Natural killer cell (primary cell): ENCODE measurements at regions not wholly inside any gene's neighbourhood (a gene's known extent, or its start where the extent isn't known, plus 50 kb on each side); places are given as distances from the start of the nearest gene placed in this dataset.

ENCODE experiments used
- ATAC-seq, 3 donors: fragments of 150-1000 bp in 2 of 3; fragments of 200-7000 bp in 1 of 3; cut with Tn5 transposase; 1 replicate in 1 of 3; 2 replicates in 2 of 3; pipeline ENCODE4 v1.10.0; 2021; ENCODE audit warnings: mild to moderate bottlenecking in 2 of 3, moderate library complexity in 2 of 3
- DNase-seq, 2 donors: peaks; one replicate each; pipeline versions ENCODE4 v3.0.0 to v3.0.0-alpha.2; 2013 to 2021; ENCODE audit warnings: mixed read lengths in 1 of 2
- H3K27ac ChIP-seq: one replicate; pipeline ENCODE4 v1.5.1; 2013; ENCODE audit warnings: mild to moderate bottlenecking, low read length
- H3K27me3 ChIP-seq: one replicate; pipeline ENCODE4 v1.6.1; 2013; ENCODE audit warnings: low read length; ENCODE audit not compliant: control insufficient read depth, insufficient read depth
- H3K36me3 ChIP-seq: one replicate; pipeline ENCODE4 v1.6.1; 2013; ENCODE audit warnings: low read length; ENCODE audit not compliant: control insufficient read depth, insufficient read depth
- H3K4me1 ChIP-seq: one replicate; pipeline ENCODE4 v1.6.1; 2013; ENCODE audit warnings: low read length; ENCODE audit not compliant: control insufficient read depth, insufficient read depth
- H3K4me3 ChIP-seq: one replicate; pipeline ENCODE4 v1.5.1; 2013; ENCODE audit warnings: low read length
- H3K9me3 ChIP-seq: one replicate; pipeline ENCODE4 v1.6.1; 2013; ENCODE audit warnings: low read length; ENCODE audit not compliant: control insufficient read depth, insufficient read depth
- H3K27ac Mint-ChIP-seq, 2 donors: one replicate each; pipeline ENCODE4 v1.8.0; 2022; ENCODE audit warnings: mild to moderate bottlenecking in 2 of 2, mixed read lengths in 2 of 2, moderate library complexity in 1 of 2
- H3K27me3 Mint-ChIP-seq, 2 donors: one replicate each; pipeline ENCODE4 v1.8.0; 2022; ENCODE audit warnings: low read depth in 2 of 2, mixed read lengths in 2 of 2
- H3K36me3 Mint-ChIP-seq: one replicate; pipeline ENCODE4 v1.8.0; 2022; ENCODE audit warnings: mixed read lengths
- H3K4me1 Mint-ChIP-seq, 2 donors: one replicate each; pipeline ENCODE4 v1.8.0; 2022; ENCODE audit warnings: mixed read lengths in 2 of 2
- H3K4me3 Mint-ChIP-seq: one replicate; pipeline ENCODE4 v1.8.0; 2022; ENCODE audit warnings: mild to moderate bottlenecking, moderate library complexity, mixed read lengths
- H3K9me3 Mint-ChIP-seq, 2 donors: one replicate each; pipeline ENCODE4 v1.8.0; 2022; ENCODE audit warnings: mixed read lengths in 2 of 2
- CTCF ChIP-seq: fragments of 200-600 bp; IDR thresholded peaks from one replicate; pipeline ENCODE4 v1.8.0; 2022; ENCODE audit warnings: antibody characterized with exemption
- WGBS: methylation state at CpG from one replicate; pipeline ENCODE4 v1.1.7; 2013; ENCODE audit warnings: missing lambda C conversion rate; ENCODE audit not compliant: insufficient coverage; 5-methylcytosine and 5-hydroxymethylcytosine counted together
- intact Hi-C: fragments of 100-400 bp; cut with micrococcal nuclease; formaldehyde crosslinking; loops from one replicate; pipeline ENCODE4 v1.14.2; 2022

GRCh38 chr6:47103931-47104330, 61.8 kb upstream of the ADGRF1 start:
- no peaks in the 10 kb centered on the region for H3K9me3 Mint-ChIP-seq
- 54% methylated on average over 5 of the region's 6 CpGs for WGBS
- intact Hi-C loops, result no loop called here

DNA sequence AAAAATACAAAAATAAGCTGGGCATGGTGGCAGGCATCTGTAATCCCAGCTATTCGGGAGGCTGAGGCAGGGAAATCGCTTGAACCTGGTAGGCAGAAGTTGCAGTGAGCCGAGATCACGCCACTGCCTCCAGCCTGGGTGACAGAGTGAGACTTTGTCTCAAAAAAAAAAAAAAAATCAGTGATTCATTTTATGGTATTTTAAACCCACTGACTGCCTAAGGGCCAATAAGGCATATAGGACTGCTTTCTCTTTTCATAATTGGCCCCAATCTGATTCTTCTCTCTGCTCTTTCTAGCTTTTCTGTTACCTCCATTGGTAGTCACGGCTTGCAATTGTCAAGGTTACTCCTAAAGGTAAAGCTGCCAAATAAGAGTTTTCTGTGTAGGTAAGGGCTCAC, 60.2 kb upstream of the ADGRF1 start:
- no peak overlapping the region for H3K27ac Mint-ChIP-seq
- no peaks in the 10 kb centered on the region for H3K4me1 Mint-ChIP-seq
- no peaks in the 10 kb centered on the region for H3K9me3 Mint-ChIP-seq
- Histone ChIP-seq H3K9me3 (no peaks in the 10 kb centered on the region), H3K4me1 (no peaks in the 10 kb centered on the region), H3K27me3 (no peaks in the 10 kb centered on the region), H3K27ac (no peak overlapping the region), H3K4me3 (no peak overlapping the region), H3K36me3 (no peaks in the 10 kb centered on the region)
- H3K36me3 Mint-ChIP-seq, result no peaks in the 10 kb centered on the region
- 96% methylated on average over 5 of the region's 5 CpGs for WGBS
- ATAC-seq, result no peak
- DNase-seq, result no peak
- intact Hi-C loops, result no loop called here
- peaks cover 0 to 5% of the 10 kb centered on the region in 2 donors for H3K27me3 Mint-ChIP-seq
- no peak overlapping the region for H3K4me3 Mint-ChIP-seq
- TF ChIP-seq CTCF, result no peak

More at GRCh38 chr6:47103931-47104330, 61.8 kb upstream of the ADGRF1 start:
- no peak for ATAC-seq
- no peak for TF ChIP-seq CTCF
- no peak overlapping the region for H3K4me3 ChIP-seq
- Mint-ChIP-seq H3K36me3 (no peaks in the 10 kb centered on the region), H3K4me1 (no peaks in the 10 kb centered on the region), H3K4me3 (no peak overlapping the region), H3K27me3 (peaks cover 0 to 7% of the 10 kb centered on the region in 2 donors), H3K27ac (no peak overlapping the region)
- H3K9me3 ChIP-seq, result no peaks in the 10 kb centered on the region
- H3K4me1 ChIP-seq, result no peaks in the 10 kb centered on the region
- no peak for DNase-seq
- no peaks in the 10 kb centered on the region for H3K27me3 ChIP-seq
- H3K27ac ChIP-seq, result no peak overlapping the region
- H3K36me3 ChIP-seq, result no peaks in the 10 kb centered on the region

- Histone ChIP-seq H3K4me1 (no peaks in the 10 kb centered on the region), H3K27ac (no peak overlapping the region), H3K4me3 (no peak overlapping the region), H3K36me3 (no peaks in the 10 kb centered on the region), H3K9me3 (no peaks in the 10 kb centered on the region), H3K27me3 (no peaks in the 10 kb centered on the region)
- Mint-ChIP-seq H3K27ac (no peak overlapping the region), H3K9me3 (no peaks in the 10 kb centered on the region), H3K27me3 (peaks cover 0 to 5% of the 10 kb centered on the region in 2 donors), H3K36me3 (no peaks in the 10 kb centered on the region), H3K4me1 (no peaks in the 10 kb centered on the region), H3K4me3 (no peak overlapping the region)
- no peak for TF ChIP-seq CTCF
- ATAC-seq (no peak), DNase-seq (no peak)
- WGBS, result 92% methylated on average over 6 of the region's 6 CpGs
- intact Hi-C loops, result no loop called here
Observed at GRCh38 chr6:47098570-47098993, 56.5 kb upstream of the ADGRF1 start.
